Astrocyte of the cerebellum (primary cell): ENCODE measurements at regions not wholly inside any gene's neighbourhood (a gene's known extent, or its start where the extent isn't known, plus 50 kb on each side); places are given as distances from the start of the nearest gene placed in this dataset.

ENCODE experiments used
- DNase-seq: peaks from one replicate; pipeline ENCODE4 v3.0.0-alpha.2; 2011; ENCODE audit warnings: low read depth
- H3K4me3 ChIP-seq: 2 replicates; pipeline ENCODE4 v1.5.1; 2011; ENCODE audit warnings: mild to moderate bottlenecking, low read depth, low read length, moderate library complexity
- CTCF ChIP-seq: IDR thresholded peaks from 2 replicates; pipeline ENCODE4 v1.5.1; 2012; ENCODE audit warnings: low read length, low read depth, moderate library complexity, mild to moderate bottlenecking; ENCODE audit errors: missing control alignments
- in situ Hi-C: cut with HindIII; loops from 2 replicates; pipeline ENCODE4 v1.10.0; 2017; ENCODE audit warnings: low sequenced_read_pairs

GRCh38 chrX:113919387-113919786 lies 664.5 kb upstream of the HTR2C start:
- DNase-seq = no peak
- in situ Hi-C loops = no loop called here
- H3K4me3 ChIP-seq = no peak overlapping the region
- no peak for TF ChIP-seq CTCF

- in situ Hi-C loops = loop anchor here (5.0 kb wide), 1 partner anchor 34 kb away; no protein-coding TSS in a partner anchor
- no peak for TF ChIP-seq CTCF
- no peak for DNase-seq
- H3K4me3 ChIP-seq = no peak overlapping the region
These were observed 677.7 kb upstream of the HTR2C start for GRCh38 chrX:113906168-113906567.

- no peak for TF ChIP-seq CTCF
- in situ Hi-C loops = no loop called here
- DNase-seq = no peak
- H3K4me3 ChIP-seq = no peak overlapping the region
These were observed 691.0 kb upstream of the HTR2C start for GRCh38 chrX:113892891-113893290.

GRCh38 chrX:113892401-113892800 lies 691.5 kb upstream of the HTR2C start:
- in situ Hi-C loops = no loop called here
- DNase-seq = no peak
- no peak for TF ChIP-seq CTCF
- no peak overlapping the region for H3K4me3 ChIP-seq

GRCh38 chrX:113873056-113873455 lies 710.8 kb upstream of the HTR2C start:
- in situ Hi-C loops = loop anchor here (5.0 kb wide), 1 partner anchor 34 kb away; no protein-coding TSS in a partner anchor
- TF ChIP-seq CTCF = no peak

GRCh38 chrX:113868711-113869110 lies 715.2 kb upstream of the HTR2C start:
- no peak overlapping the region for H3K4me3 ChIP-seq
- in situ Hi-C loops = no loop called here
- no peak for TF ChIP-seq CTCF
- DNase-seq = no peak

More at GRCh38 chrX:113873056-113873455, 710.8 kb upstream of the HTR2C start:
- DNase-seq = no peak
- no peak overlapping the region for H3K4me3 ChIP-seq

- no peak for DNase-seq
- in situ Hi-C loops = no loop called here
- H3K4me3 ChIP-seq = no peak overlapping the region
- TF ChIP-seq CTCF = no peak
These were observed 715.7 kb upstream of the HTR2C start for GRCh38 chrX:113868177-113868576.
